IPS-18a (cell line): ENCODE measurements at regions not wholly inside any gene's neighbourhood (a gene's known extent, or its start where the extent isn't known, plus 50 kb on each side); places are given as distances from the start of the nearest gene placed in this dataset.

ENCODE experiments used
- H3K27ac ChIP-seq: one replicate; pipeline ENCODE4 v1.5.1; 2013; ENCODE audit warnings: low read length
- H3K27me3 ChIP-seq: one replicate; pipeline ENCODE4 v1.6.1; 2013; ENCODE audit warnings: mild to moderate bottlenecking, low read length; ENCODE audit not compliant: control insufficient read depth, insufficient read depth
- H3K36me3 ChIP-seq: one replicate; pipeline ENCODE4 v1.6.1; 2013; ENCODE audit warnings: low read depth, low read length; ENCODE audit not compliant: control insufficient read depth
- H3K4me1 ChIP-seq: one replicate; pipeline ENCODE4 v1.6.1; 2013; ENCODE audit warnings: low read depth, low read length; ENCODE audit not compliant: control insufficient read depth
- H3K4me3 ChIP-seq: one replicate; pipeline ENCODE4 v1.5.1; 2013; ENCODE audit warnings: low read length
- H3K9ac ChIP-seq: one replicate; pipeline ENCODE4 v1.6.1; 2013; ENCODE audit warnings: mild to moderate bottlenecking, low read length, moderate library complexity
- H3K9me3 ChIP-seq: one replicate; pipeline ENCODE4 v1.6.1; 2013; ENCODE audit warnings: low read depth, low read length; ENCODE audit not compliant: control insufficient read depth

DNA sequence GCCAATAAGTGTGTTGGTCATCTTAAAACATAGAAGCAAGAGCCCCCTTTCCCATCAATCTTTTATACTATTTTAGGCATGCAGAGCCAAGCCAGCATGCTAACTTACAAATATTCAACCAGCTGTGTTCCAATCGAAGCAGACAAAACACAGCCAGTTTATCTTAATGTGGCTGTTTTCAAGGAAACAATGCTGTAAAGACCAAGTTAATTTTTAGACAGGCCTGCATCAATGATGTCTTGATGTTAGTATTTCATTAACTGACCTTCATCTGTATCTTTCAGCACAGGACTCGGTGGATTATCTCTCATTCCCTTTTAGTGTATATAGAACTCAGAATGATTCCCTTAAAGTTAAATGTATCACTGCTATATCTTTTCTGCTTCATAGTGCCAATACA, 262.0 kb upstream of the ZWINT start:
- H3K27me3 ChIP-seq: no peaks in the 10 kb centered on the region
- no peaks in the 10 kb centered on the region for H3K4me1 ChIP-seq
- H3K36me3 ChIP-seq: no peaks in the 10 kb centered on the region
- no peak overlapping the region for H3K9ac ChIP-seq
- no peak overlapping the region for H3K27ac ChIP-seq
- no peak overlapping the region for H3K4me3 ChIP-seq
- H3K9me3 ChIP-seq: no peaks in the 10 kb centered on the region

DNA sequence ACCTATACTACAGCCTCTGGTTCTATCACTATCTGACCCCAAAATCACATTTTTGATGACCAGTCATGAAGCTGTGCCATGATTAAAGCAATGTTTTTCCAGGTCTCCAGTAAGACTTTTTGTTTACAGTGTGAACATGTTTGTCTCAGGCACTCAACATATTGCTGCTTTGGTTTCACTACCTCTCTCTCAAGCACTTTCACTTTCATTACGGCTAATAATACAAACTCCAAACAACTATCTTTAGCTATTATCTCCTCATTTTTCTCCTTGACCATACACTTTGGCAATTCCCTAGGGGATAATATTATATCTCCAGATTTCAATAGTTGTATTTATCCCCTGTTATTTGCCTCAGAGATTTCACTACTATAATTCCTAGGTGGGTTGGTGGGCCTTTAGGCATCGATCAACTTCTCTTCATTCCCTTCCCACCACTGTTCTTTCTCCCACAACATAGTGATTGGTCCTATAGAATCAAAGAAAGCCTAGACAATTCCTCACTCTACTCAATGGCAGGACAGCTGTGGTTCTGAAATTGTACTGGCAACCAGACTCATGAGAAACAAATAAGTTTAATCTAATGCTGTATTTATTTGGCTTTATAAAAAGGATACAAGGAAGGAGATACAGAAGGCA, 261.4 kb upstream of the ZWINT start:
- Histone ChIP-seq H3K4me1 (no peaks in the 10 kb centered on the region), H3K9me3 (no peaks in the 10 kb centered on the region), H3K27ac (no peak overlapping the region), H3K9ac (no peak overlapping the region), H3K4me3 (no peak overlapping the region), H3K36me3 (no peaks in the 10 kb centered on the region), H3K27me3 (no peaks in the 10 kb centered on the region)

- H3K4me1 ChIP-seq: peaks cover 5% of the 10 kb centered on the region
- H3K36me3 ChIP-seq: no peaks in the 10 kb centered on the region
- H3K4me3 ChIP-seq: no peak overlapping the region
- no peaks in the 10 kb centered on the region for H3K9me3 ChIP-seq
- H3K9ac ChIP-seq: no peak overlapping the region
- H3K27me3 ChIP-seq: no peaks in the 10 kb centered on the region
- no peak overlapping the region for H3K27ac ChIP-seq
These were observed 245.1 kb upstream of the ZWINT start for GRCh38 chr10:56606202-56606601.

DNA sequence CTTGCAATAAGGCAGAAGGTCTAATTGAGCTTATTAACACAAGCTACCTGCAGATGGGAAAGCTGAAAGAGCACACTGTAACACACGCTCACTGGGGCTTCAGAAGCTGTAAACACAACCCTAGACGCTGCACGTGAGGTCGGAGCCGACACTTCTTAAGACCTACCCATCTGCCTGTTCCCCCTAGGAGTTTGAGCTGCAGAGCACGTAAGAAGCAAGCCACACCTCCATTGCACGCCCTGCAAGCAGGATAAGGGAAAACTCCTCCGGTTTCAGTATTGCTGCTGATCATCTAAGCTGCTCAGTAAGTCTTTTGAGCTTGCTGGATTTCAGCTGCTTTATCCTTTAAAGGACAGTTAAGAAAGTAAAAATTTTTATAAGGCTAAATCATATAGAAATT, 244.0 kb upstream of the ZWINT start:
- H3K4me3 ChIP-seq: no peak overlapping the region
- H3K36me3 ChIP-seq: no peaks in the 10 kb centered on the region
- H3K9ac ChIP-seq: no peak overlapping the region
- H3K27ac ChIP-seq: no peak overlapping the region
- no peaks in the 10 kb centered on the region for H3K9me3 ChIP-seq
- H3K27me3 ChIP-seq: no peaks in the 10 kb centered on the region
- peaks cover 5% of the 10 kb centered on the region for H3K4me1 ChIP-seq

- H3K4me3 ChIP-seq: no peak overlapping the region
- no peak overlapping the region for H3K9ac ChIP-seq
- H3K4me1 ChIP-seq: peaks cover 5% of the 10 kb centered on the region
- H3K9me3 ChIP-seq: no peaks in the 10 kb centered on the region
- H3K27ac ChIP-seq: no peak overlapping the region
- H3K36me3 ChIP-seq: no peaks in the 10 kb centered on the region
- H3K27me3 ChIP-seq: no peaks in the 10 kb centered on the region
These were observed 243.6 kb upstream of the ZWINT start for GRCh38 chr10:56604624-56605023.

GRCh38 chr10:56599201-56599600, 238.1 kb upstream of the ZWINT start:
- H3K4me1 ChIP-seq: peaks cover 4% of the 10 kb centered on the region
- no peaks in the 10 kb centered on the region for H3K27me3 ChIP-seq
- H3K9me3 ChIP-seq: no peaks in the 10 kb centered on the region
- no peak overlapping the region for H3K4me3 ChIP-seq
- no peak overlapping the region for H3K9ac ChIP-seq
- H3K27ac ChIP-seq: no peak overlapping the region
- H3K36me3 ChIP-seq: no peaks in the 10 kb centered on the region

- peaks cover 4% of the 10 kb centered on the region for H3K4me1 ChIP-seq
- H3K27me3 ChIP-seq: no peaks in the 10 kb centered on the region
- H3K9ac ChIP-seq: no peak overlapping the region
- H3K27ac ChIP-seq: no peak overlapping the region
- no peak overlapping the region for H3K4me3 ChIP-seq
- no peaks in the 10 kb centered on the region for H3K9me3 ChIP-seq
- H3K36me3 ChIP-seq: no peaks in the 10 kb centered on the region
These were observed 235.2 kb upstream of the ZWINT start for GRCh38 chr10:56596257-56596656.

- Histone ChIP-seq H3K27ac (no peak overlapping the region), H3K4me3 (no peak overlapping the region), H3K9ac (no peak overlapping the region), H3K9me3 (no peaks in the 10 kb centered on the region), H3K27me3 (no peaks in the 10 kb centered on the region), H3K4me1 (peaks cover 4% of the 10 kb centered on the region), H3K36me3 (no peaks in the 10 kb centered on the region)
These were observed 232.1 kb upstream of the ZWINT start for GRCh38 chr10:56593120-56593519.

- Histone ChIP-seq H3K27me3 (no peaks in the 10 kb centered on the region), H3K9me3 (no peaks in the 10 kb centered on the region), H3K36me3 (no peaks in the 10 kb centered on the region), H3K4me1 (peaks cover 14% of the 10 kb centered on the region), H3K27ac (no peak overlapping the region), H3K4me3 (no peak overlapping the region), H3K9ac (no peak overlapping the region)
These were observed 225.4 kb upstream of the ZWINT start for GRCh38 chr10:56586461-56586891.

DNA sequence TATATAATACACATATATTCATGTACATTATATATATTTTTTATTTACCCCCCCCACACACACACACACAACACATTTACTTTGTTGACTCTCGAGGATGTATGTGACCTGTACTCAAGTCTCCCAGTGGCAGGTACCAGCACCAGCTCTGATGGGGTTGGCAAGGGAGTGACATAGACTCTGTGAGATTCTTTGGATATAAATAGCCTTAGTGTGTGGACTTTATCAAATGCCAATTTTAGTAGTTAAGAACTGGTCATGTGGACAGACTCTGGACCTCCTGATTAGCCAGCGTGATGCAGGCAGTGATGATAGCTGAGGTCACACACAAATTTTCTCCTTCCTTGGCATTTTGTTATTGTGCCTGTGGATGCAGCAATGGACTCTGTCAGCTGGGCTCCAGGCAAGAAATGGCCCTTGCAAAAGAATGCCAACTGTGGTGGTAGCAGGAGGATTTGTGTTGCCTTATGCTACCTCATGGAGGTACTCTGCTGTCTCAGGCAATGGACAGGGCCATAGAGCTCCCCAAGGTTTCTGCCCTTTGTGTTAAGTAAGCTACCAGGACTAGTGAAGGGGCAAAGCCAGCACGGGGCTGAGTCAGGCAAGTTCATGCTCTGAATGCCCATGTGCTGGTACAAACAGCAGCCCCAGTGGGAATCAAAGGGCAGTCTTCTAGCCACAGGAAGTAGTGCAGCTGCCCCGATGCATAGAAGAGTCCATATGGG, 224.6 kb upstream of the ZWINT start:
- H3K4me1 ChIP-seq: peaks cover 14% of the 10 kb centered on the region
- H3K9ac ChIP-seq: no peak overlapping the region
- no peak overlapping the region for H3K27ac ChIP-seq
- H3K27me3 ChIP-seq: no peaks in the 10 kb centered on the region
- no peaks in the 10 kb centered on the region for H3K36me3 ChIP-seq
- no peaks in the 10 kb centered on the region for H3K9me3 ChIP-seq
- H3K4me3 ChIP-seq: no peak overlapping the region

DNA sequence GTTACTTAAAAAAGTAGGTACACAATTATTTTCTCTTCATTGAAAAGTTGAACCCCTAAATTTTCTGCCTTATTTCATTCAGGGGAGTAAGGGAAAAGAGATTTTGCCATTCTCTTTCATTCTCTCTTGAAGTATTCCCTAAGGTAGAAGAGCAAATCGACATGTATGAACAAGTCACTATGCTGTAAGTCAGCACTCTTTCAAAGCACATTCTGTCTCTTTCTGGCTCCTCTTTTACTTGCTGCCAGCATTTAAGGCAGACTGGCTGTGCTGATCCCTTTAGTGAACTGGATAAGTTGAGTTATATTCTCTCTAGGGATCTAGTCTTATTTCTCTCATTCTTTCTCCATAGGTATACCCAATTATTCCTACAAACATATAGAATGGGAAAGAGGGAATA, 222.3 kb upstream of the ZWINT start:
- no peaks in the 10 kb centered on the region for H3K36me3 ChIP-seq
- H3K9ac ChIP-seq: no peak overlapping the region
- no peak overlapping the region for H3K4me3 ChIP-seq
- no peak overlapping the region for H3K27ac ChIP-seq
- peaks cover 14% of the 10 kb centered on the region for H3K4me1 ChIP-seq
- H3K9me3 ChIP-seq: no peaks in the 10 kb centered on the region
- H3K27me3 ChIP-seq: no peaks in the 10 kb centered on the region

GRCh38 chr10:56567580-56567979, 206.5 kb upstream of the ZWINT start:
- H3K4me3 ChIP-seq: no peak overlapping the region
- no peak overlapping the region for H3K9ac ChIP-seq
- peaks cover 14% of the 10 kb centered on the region for H3K9me3 ChIP-seq
- H3K27ac ChIP-seq: no peak overlapping the region
- no peaks in the 10 kb centered on the region for H3K36me3 ChIP-seq
- no peaks in the 10 kb centered on the region for H3K27me3 ChIP-seq
- no peaks in the 10 kb centered on the region for H3K4me1 ChIP-seq
